ENCODE measurements at regions not wholly inside any gene's neighbourhood (a gene's known extent, or its start where the extent isn't known, plus 50 kb on each side); places are given as distances from the start of the nearest gene placed in this dataset.

GRCh38 chr10:31186225-31187000, 132.6 kb upstream of the ZEB1 start:
- Histone ChIP-seq H3K4me1 (ENCODE audit: control insufficient read depth in 2 of 2, insufficient read depth in 2 of 2, low read length in 2 of 2) (peaks cover 9 to 11% of the 10 kb centered on the region in 2 donors), H3K27ac (ENCODE audit: low read depth in 1 of 2, low read length in 1 of 2) (no peak overlapping the region), H3K36me3 (ENCODE audit: control insufficient read depth in 2 of 2, insufficient read depth in 2 of 2, low read length in 1 of 2) (peaks cover 0 to 5% of the 10 kb centered on the region in 2 donors), H3K4me3 (ENCODE audit: low read length in 2 of 2) (no peak overlapping the region), H3K27me3 (ENCODE audit: control insufficient read depth in 2 of 2, insufficient read depth in 1 of 2, low read length in 1 of 2) (no peaks in the 10 kb centered on the region), H3K9me3 (ENCODE audit: control insufficient read depth in 2 of 2, insufficient read depth in 1 of 2, low read length in 1 of 2) (no peaks in the 10 kb centered on the region)
- no peak for DNase-seq (ENCODE audit: low read depth in 6 of 9, low spot score in 9 of 9)
- WGBS: 95% methylated on average over 7 of the region's 7 CpGs

- Histone ChIP-seq H3K4me1 (ENCODE audit: control insufficient read depth in 2 of 2, insufficient read depth in 2 of 2, low read length in 2 of 2) (peaks cover 9 to 11% of the 10 kb centered on the region in 2 donors), H3K4me3 (ENCODE audit: low read length in 2 of 2) (no peak overlapping the region), H3K27ac (ENCODE audit: low read depth in 1 of 2, low read length in 1 of 2) (no peak overlapping the region), H3K36me3 (ENCODE audit: control insufficient read depth in 2 of 2, insufficient read depth in 2 of 2, low read length in 1 of 2) (peaks cover 0 to 5% of the 10 kb centered on the region in 2 donors), H3K27me3 (ENCODE audit: control insufficient read depth in 2 of 2, insufficient read depth in 1 of 2, low read length in 1 of 2) (no peaks in the 10 kb centered on the region), H3K9me3 (ENCODE audit: control insufficient read depth in 2 of 2, insufficient read depth in 1 of 2, low read length in 1 of 2) (no peaks in the 10 kb centered on the region)
- WGBS: 96% methylated on average over 2 of the region's 2 CpGs
- DNase-seq (ENCODE audit: low read depth in 6 of 9, low spot score in 9 of 9): no peak
Observed at GRCh38 chr10:31187182-31187581, 131.8 kb upstream of the ZEB1 start.

GRCh38 chr10:31187607-31188210, 131.3 kb upstream of the ZEB1 start:
- no peak overlapping the region for H3K4me3 ChIP-seq (ENCODE audit: low read length in 2 of 2)
- 99% methylated on average over 14 of the region's 14 CpGs for WGBS
- H3K27me3 ChIP-seq (ENCODE audit: control insufficient read depth in 2 of 2, insufficient read depth in 1 of 2, low read length in 1 of 2): no peaks in the 10 kb centered on the region
- H3K36me3 ChIP-seq (ENCODE audit: control insufficient read depth in 2 of 2, insufficient read depth in 2 of 2, low read length in 1 of 2): peaks cover 0 to 5% of the 10 kb centered on the region in 2 donors
- peaks cover 9 to 11% of the 10 kb centered on the region in 2 donors for H3K4me1 ChIP-seq (ENCODE audit: control insufficient read depth in 2 of 2, insufficient read depth in 2 of 2, low read length in 2 of 2)
- H3K9me3 ChIP-seq (ENCODE audit: control insufficient read depth in 2 of 2, insufficient read depth in 1 of 2, low read length in 1 of 2): no peaks in the 10 kb centered on the region
- DNase-seq (ENCODE audit: low read depth in 6 of 9, low spot score in 9 of 9): no peak
- H3K27ac ChIP-seq (ENCODE audit: low read depth in 1 of 2, low read length in 1 of 2): no peak overlapping the region

- peaks cover 9 to 11% of the 10 kb centered on the region in 2 donors for H3K4me1 ChIP-seq (ENCODE audit: control insufficient read depth in 2 of 2, insufficient read depth in 2 of 2, low read length in 2 of 2)
- no peak overlapping the region for H3K27ac ChIP-seq (ENCODE audit: low read depth in 1 of 2, low read length in 1 of 2)
- no peak for DNase-seq (ENCODE audit: low read depth in 6 of 9, low spot score in 9 of 9)
- WGBS: 95% methylated on average over 4 of the region's 4 CpGs
- no peaks in the 10 kb centered on the region for H3K9me3 ChIP-seq (ENCODE audit: control insufficient read depth in 2 of 2, insufficient read depth in 1 of 2, low read length in 1 of 2)
- H3K36me3 ChIP-seq (ENCODE audit: control insufficient read depth in 2 of 2, insufficient read depth in 2 of 2, low read length in 1 of 2): peaks cover 0 to 5% of the 10 kb centered on the region in 2 donors
- H3K27me3 ChIP-seq (ENCODE audit: control insufficient read depth in 2 of 2, insufficient read depth in 1 of 2, low read length in 1 of 2): no peaks in the 10 kb centered on the region
- H3K4me3 ChIP-seq (ENCODE audit: low read length in 2 of 2): no peak overlapping the region
Observed at GRCh38 chr10:31188792-31189406, 130.1 kb upstream of the ZEB1 start.

- Histone ChIP-seq H3K4me1 (ENCODE audit: control insufficient read depth in 2 of 2, insufficient read depth in 2 of 2, low read length in 2 of 2) (peaks cover 9 to 13% of the 10 kb centered on the region in 2 donors), H3K9me3 (ENCODE audit: control insufficient read depth in 2 of 2, insufficient read depth in 1 of 2, low read length in 1 of 2) (no peaks in the 10 kb centered on the region), H3K27me3 (ENCODE audit: control insufficient read depth in 2 of 2, insufficient read depth in 1 of 2, low read length in 1 of 2) (no peaks in the 10 kb centered on the region), H3K36me3 (ENCODE audit: control insufficient read depth in 2 of 2, insufficient read depth in 2 of 2, low read length in 1 of 2) (peaks cover 0 to 5% of the 10 kb centered on the region in 2 donors), H3K4me3 (ENCODE audit: low read length in 2 of 2) (no peak overlapping the region), H3K27ac (ENCODE audit: low read depth in 1 of 2, low read length in 1 of 2) (no peak overlapping the region)
- 97% methylated on average over 2 of the region's 2 CpGs for WGBS
- DNase-seq (ENCODE audit: low read depth in 6 of 9, low spot score in 9 of 9): no peak
Observed at GRCh38 chr10:31190488-31190887, 128.5 kb upstream of the ZEB1 start.

GRCh38 chr10:31192475-31192874, 126.5 kb upstream of the ZEB1 start:
- no peak for DNase-seq (ENCODE audit: low read depth in 6 of 9, low spot score in 9 of 9)
- H3K27me3 ChIP-seq (ENCODE audit: control insufficient read depth in 2 of 2, insufficient read depth in 1 of 2, low read length in 1 of 2): no peaks in the 10 kb centered on the region
- H3K9me3 ChIP-seq (ENCODE audit: control insufficient read depth in 2 of 2, insufficient read depth in 1 of 2, low read length in 1 of 2): no peaks in the 10 kb centered on the region
- 96% methylated on average over 6 of the region's 6 CpGs for WGBS
- no peak overlapping the region for H3K27ac ChIP-seq (ENCODE audit: low read depth in 1 of 2, low read length in 1 of 2)
- peaks cover 9 to 13% of the 10 kb centered on the region in 2 donors for H3K4me1 ChIP-seq (ENCODE audit: control insufficient read depth in 2 of 2, insufficient read depth in 2 of 2, low read length in 2 of 2)
- H3K36me3 ChIP-seq (ENCODE audit: control insufficient read depth in 2 of 2, insufficient read depth in 2 of 2, low read length in 1 of 2): peaks cover 0 to 5% of the 10 kb centered on the region in 2 donors
- H3K4me3 ChIP-seq (ENCODE audit: low read length in 2 of 2): no peak overlapping the region

- 67% methylated on average over 4 of the region's 4 CpGs for WGBS
Observed at GRCh38 chr10:31194986-31195385, 124.0 kb upstream of the ZEB1 start.

GRCh38 chr10:31197886-31198285, 121.1 kb upstream of the ZEB1 start:
- Histone ChIP-seq H3K4me1 (ENCODE audit: control insufficient read depth in 2 of 2, insufficient read depth in 2 of 2, low read length in 2 of 2) (peaks cover 0 to 6% of the 10 kb centered on the region in 2 donors), H3K9me3 (ENCODE audit: control insufficient read depth in 2 of 2, insufficient read depth in 1 of 2, low read length in 1 of 2) (no peaks in the 10 kb centered on the region), H3K36me3 (ENCODE audit: control insufficient read depth in 2 of 2, insufficient read depth in 2 of 2, low read length in 1 of 2) (no peaks in the 10 kb centered on the region), H3K27ac (ENCODE audit: low read depth in 1 of 2, low read length in 1 of 2) (no peak overlapping the region), H3K27me3 (ENCODE audit: control insufficient read depth in 2 of 2, insufficient read depth in 1 of 2, low read length in 1 of 2) (no peaks in the 10 kb centered on the region), H3K4me3 (ENCODE audit: low read length in 2 of 2) (no peak overlapping the region)
- DNase-seq (ENCODE audit: low read depth in 6 of 9, low spot score in 9 of 9): no peak
- WGBS: 84% methylated on average over 5 of the region's 5 CpGs

More at GRCh38 chr10:31194986-31195385, 124.0 kb upstream of the ZEB1 start:
- H3K36me3 ChIP-seq (ENCODE audit: control insufficient read depth in 2 of 2, insufficient read depth in 2 of 2, low read length in 1 of 2): no peaks in the 10 kb centered on the region
- no peaks in the 10 kb centered on the region for H3K9me3 ChIP-seq (ENCODE audit: control insufficient read depth in 2 of 2, insufficient read depth in 1 of 2, low read length in 1 of 2)
- H3K4me1 ChIP-seq (ENCODE audit: control insufficient read depth in 2 of 2, insufficient read depth in 2 of 2, low read length in 2 of 2): peaks cover 3 to 10% of the 10 kb centered on the region in 2 donors
- H3K27ac ChIP-seq (ENCODE audit: low read depth in 1 of 2, low read length in 1 of 2): no peak overlapping the region
- DNase-seq (ENCODE audit: low read depth in 6 of 9, low spot score in 9 of 9): no peak
- no peaks in the 10 kb centered on the region for H3K27me3 ChIP-seq (ENCODE audit: control insufficient read depth in 2 of 2, insufficient read depth in 1 of 2, low read length in 1 of 2)
- no peak overlapping the region for H3K4me3 ChIP-seq (ENCODE audit: low read length in 2 of 2)

GRCh38 chr10:31204090-31204489, 114.9 kb upstream of the ZEB1 start:
- WGBS: 95% methylated on average over 4 of the region's 4 CpGs
- H3K4me1 ChIP-seq (ENCODE audit: control insufficient read depth in 2 of 2, insufficient read depth in 2 of 2, low read length in 2 of 2): peaks cover 0 to 2% of the 10 kb centered on the region in 2 donors
- no peak for DNase-seq (ENCODE audit: low read depth in 6 of 9, low spot score in 9 of 9)
- H3K27me3 ChIP-seq (ENCODE audit: control insufficient read depth in 2 of 2, insufficient read depth in 1 of 2, low read length in 1 of 2): no peaks in the 10 kb centered on the region
- no peaks in the 10 kb centered on the region for H3K36me3 ChIP-seq (ENCODE audit: control insufficient read depth in 2 of 2, insufficient read depth in 2 of 2, low read length in 1 of 2)
- no peak overlapping the region for H3K4me3 ChIP-seq (ENCODE audit: low read length in 2 of 2)
- no peak overlapping the region for H3K27ac ChIP-seq (ENCODE audit: low read depth in 1 of 2, low read length in 1 of 2)
- no peaks in the 10 kb centered on the region for H3K9me3 ChIP-seq (ENCODE audit: control insufficient read depth in 2 of 2, insufficient read depth in 1 of 2, low read length in 1 of 2)
